Endothelial cell (in vitro differentiated cells): ENCODE measurements at regions not wholly inside any gene's neighbourhood (a gene's known extent, or its start where the extent isn't known, plus 50 kb on each side); places are given as distances from the start of the nearest gene placed in this dataset.

Experiments used
- DNase-seq: peaks from one replicate; pipeline ENCODE4 v3.0.0; 2021; ENCODE audit warnings: low spot score
- H3K27ac Mint-ChIP-seq: one replicate; pipeline ENCODE4 v1.8.0; 2021; ENCODE audit warnings: mixed read lengths, inconsistent platforms; ENCODE audit not compliant: unreplicated experiment
- H3K27me3 Mint-ChIP-seq: one replicate; pipeline ENCODE4 v1.8.0; 2021; ENCODE audit warnings: mild to moderate bottlenecking, moderate library complexity, mixed read lengths, inconsistent platforms; ENCODE audit not compliant: unreplicated experiment
- H3K36me3 Mint-ChIP-seq: one replicate; pipeline ENCODE4 v1.8.0; 2021; ENCODE audit warnings: mild to moderate bottlenecking, low read depth, mixed read lengths, inconsistent platforms; ENCODE audit not compliant: unreplicated experiment
- H3K4me1 Mint-ChIP-seq: one replicate; pipeline ENCODE4 v1.8.0; 2021; ENCODE audit warnings: mild to moderate bottlenecking, mixed read lengths, inconsistent platforms; ENCODE audit not compliant: unreplicated experiment
- H3K4me3 Mint-ChIP-seq: one replicate; pipeline ENCODE4 v1.8.0; 2021; ENCODE audit warnings: mild to moderate bottlenecking, mixed read lengths, inconsistent platforms; ENCODE audit not compliant: unreplicated experiment
- H3K9me3 Mint-ChIP-seq: one replicate; pipeline ENCODE4 v1.8.0; 2021; ENCODE audit warnings: mixed read lengths, inconsistent platforms; ENCODE audit not compliant: unreplicated experiment
- TF ChIP-seq, protein P1 (sequence below): fragments of 200-600 bp; sonication (generic); IDR thresholded peaks from one replicate; pipeline ENCODE4 v1.5.0; 2021; ENCODE audit warnings: antibody characterized with exemption; ENCODE audit not compliant: unreplicated experiment

GRCh38 chr16:79543219-79543618 lies 57.3 kb downstream of the MAF start:
- Mint-ChIP-seq H3K9me3 (no peaks in the 10 kb centered on the region), H3K27ac (no peak overlapping the region), H3K4me1 (peaks cover 4% of the 10 kb centered on the region), H3K4me3 (no peak overlapping the region), H3K27me3 (no peaks in the 10 kb centered on the region), H3K36me3 (no peaks in the 10 kb centered on the region)
- TF ChIP-seq, protein P1, sequence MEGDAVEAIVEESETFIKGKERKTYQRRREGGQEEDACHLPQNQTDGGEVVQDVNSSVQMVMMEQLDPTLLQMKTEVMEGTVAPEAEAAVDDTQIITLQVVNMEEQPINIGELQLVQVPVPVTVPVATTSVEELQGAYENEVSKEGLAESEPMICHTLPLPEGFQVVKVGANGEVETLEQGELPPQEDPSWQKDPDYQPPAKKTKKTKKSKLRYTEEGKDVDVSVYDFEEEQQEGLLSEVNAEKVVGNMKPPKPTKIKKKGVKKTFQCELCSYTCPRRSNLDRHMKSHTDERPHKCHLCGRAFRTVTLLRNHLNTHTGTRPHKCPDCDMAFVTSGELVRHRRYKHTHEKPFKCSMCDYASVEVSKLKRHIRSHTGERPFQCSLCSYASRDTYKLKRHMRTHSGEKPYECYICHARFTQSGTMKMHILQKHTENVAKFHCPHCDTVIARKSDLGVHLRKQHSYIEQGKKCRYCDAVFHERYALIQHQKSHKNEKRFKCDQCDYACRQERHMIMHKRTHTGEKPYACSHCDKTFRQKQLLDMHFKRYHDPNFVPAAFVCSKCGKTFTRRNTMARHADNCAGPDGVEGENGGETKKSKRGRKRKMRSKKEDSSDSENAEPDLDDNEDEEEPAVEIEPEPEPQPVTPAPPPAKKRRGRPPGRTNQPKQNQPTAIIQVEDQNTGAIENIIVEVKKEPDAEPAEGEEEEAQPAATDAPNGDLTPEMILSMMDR, result no peak
- DNase-seq, result no peak

DNA sequence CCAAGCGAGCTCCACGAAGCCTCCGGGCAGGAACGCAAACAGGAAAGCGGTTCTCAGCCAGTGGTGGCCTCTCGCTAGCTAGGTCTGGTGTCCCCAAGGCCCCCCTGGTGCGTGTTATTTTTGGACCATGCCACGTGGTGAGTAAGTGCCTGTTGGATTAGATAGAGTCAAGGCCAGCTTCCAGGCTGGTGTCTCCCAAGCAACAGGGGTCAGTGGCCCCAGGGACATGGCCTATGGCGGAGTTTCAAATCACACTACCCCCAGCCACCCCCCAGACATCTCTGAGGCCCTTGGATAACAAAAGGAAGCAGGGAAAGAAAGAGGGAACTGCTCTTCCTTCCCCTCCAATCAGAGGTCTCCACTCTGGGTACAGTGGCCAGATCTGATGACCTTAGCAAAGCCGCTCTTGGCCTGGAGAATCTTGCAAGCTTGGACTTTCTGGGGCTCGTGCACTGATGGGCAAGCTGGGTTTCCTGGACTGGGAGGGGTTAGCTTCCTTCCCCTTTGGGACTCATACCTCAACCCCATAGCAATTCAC lies 58.2 kb downstream of the MAF start:
- TF ChIP-seq, protein P1, result no peak
- peaks cover 4% of the 10 kb centered on the region for H3K4me1 Mint-ChIP-seq
- H3K9me3 Mint-ChIP-seq, result no peaks in the 10 kb centered on the region
- DNase-seq, result no peak
- no peaks in the 10 kb centered on the region for H3K27me3 Mint-ChIP-seq
- H3K27ac Mint-ChIP-seq, result no peak overlapping the region
- H3K4me3 Mint-ChIP-seq, result no peak overlapping the region
- H3K36me3 Mint-ChIP-seq, result no peaks in the 10 kb centered on the region

- Mint-ChIP-seq H3K4me3 (peak overlapping the region; percentile 16), H3K27me3 (no peaks in the 10 kb centered on the region), H3K4me1 (peaks cover 7% of the 10 kb centered on the region), H3K9me3 (no peaks in the 10 kb centered on the region), H3K27ac (no peak overlapping the region), H3K36me3 (no peaks in the 10 kb centered on the region)
- TF ChIP-seq, protein P1, result no peak
- DNase-seq, result no peak
Observed at GRCh38 chr16:79540825-79541595, 59.5 kb downstream of the MAF start.

DNA sequence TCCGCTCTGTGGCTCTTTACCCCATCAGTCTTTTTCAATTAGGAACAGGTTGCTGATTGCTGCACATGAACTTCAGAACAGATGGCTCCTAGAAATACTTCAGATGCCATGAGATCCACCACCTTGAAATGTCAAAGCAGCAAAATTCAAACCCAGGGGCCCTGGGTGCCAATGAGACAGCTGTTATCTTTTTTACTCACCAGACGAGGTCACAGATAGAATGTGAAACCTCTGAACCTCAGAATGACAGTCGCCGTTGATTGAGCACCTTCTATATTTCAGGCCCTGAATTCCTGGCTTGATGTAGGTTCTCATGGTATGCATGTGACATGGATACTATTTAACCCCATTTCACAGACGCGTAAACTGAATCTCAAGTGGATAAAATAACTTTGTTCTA lies 63.0 kb downstream of the MAF start:
- Mint-ChIP-seq H3K9me3 (no peaks in the 10 kb centered on the region), H3K36me3 (no peaks in the 10 kb centered on the region), H3K27ac (no peak overlapping the region), H3K4me3 (no peak overlapping the region), H3K4me1 (peaks cover 7% of the 10 kb centered on the region), H3K27me3 (no peaks in the 10 kb centered on the region)
- TF ChIP-seq, protein P1, result no peak
- DNase-seq, result no peak

DNA sequence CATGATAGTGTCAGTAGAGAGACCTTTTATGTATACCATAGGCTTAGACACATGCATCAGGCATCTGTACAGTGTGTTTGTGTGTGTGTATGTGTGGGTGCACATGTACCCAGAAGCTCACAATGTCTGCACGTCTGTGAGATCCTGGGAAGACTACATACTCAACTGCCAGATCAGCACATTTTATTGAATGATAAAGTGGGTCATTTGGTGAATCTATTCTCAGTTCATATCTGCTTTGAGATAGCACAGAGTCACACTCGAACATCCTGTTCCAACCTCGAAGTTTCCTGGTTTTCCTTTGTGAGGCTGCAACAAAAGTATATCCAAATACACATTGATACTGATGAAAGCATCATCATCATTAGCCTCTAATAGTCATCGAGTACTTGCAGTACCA lies 63.6 kb downstream of the MAF start:
- Mint-ChIP-seq H3K4me1 (peaks cover 5% of the 10 kb centered on the region), H3K27me3 (no peaks in the 10 kb centered on the region), H3K4me3 (no peak overlapping the region), H3K27ac (no peak overlapping the region), H3K9me3 (no peaks in the 10 kb centered on the region), H3K36me3 (no peaks in the 10 kb centered on the region)
- DNase-seq, result no peak
- TF ChIP-seq, protein P1, result no peak
